Muscle of back (tissue), 3 donors: ENCODE measurements at regions not wholly inside any gene's neighbourhood (a gene's known extent, or its start where the extent isn't known, plus 50 kb on each side); places are given as distances from the start of the nearest gene placed in this dataset.
"Not testable (repeated sequence)": the region's sequence is repeated elsewhere in the genome, so short reads cannot be mapped to it uniquely, and the experiment has no call there.

ENCODE experiments used
- DNase-seq, 3 donors: peaks; one replicate each; pipeline versions ENCODE4 v3.0.0 to v3.0.0-alpha.2; 2013

GRCh38 chr5:2381861-2382260 lies 369.6 kb downstream of the IRX2 start:
- DNase-seq = no peak

DNA sequence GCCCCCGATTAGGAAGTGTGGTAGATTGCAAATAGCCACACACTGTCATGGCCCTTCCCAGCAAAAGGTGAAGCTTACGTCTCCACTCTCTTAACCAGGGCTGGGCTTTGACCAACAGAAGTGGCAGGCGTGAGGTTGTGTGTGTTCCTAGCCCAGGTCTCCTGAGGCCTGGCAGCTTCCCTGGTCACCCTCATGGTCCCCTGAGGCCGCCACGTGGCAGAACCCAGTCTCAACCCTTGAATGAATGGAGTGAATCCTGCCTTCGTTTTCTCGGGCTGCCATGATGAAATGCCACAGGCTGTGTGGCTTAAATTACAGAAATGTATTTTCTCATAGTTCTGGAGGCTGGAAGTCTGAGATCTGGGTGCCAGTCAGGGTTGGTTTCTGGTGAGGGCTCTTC lies 370.4 kb downstream of the IRX2 start:
- no peak for DNase-seq

DNA sequence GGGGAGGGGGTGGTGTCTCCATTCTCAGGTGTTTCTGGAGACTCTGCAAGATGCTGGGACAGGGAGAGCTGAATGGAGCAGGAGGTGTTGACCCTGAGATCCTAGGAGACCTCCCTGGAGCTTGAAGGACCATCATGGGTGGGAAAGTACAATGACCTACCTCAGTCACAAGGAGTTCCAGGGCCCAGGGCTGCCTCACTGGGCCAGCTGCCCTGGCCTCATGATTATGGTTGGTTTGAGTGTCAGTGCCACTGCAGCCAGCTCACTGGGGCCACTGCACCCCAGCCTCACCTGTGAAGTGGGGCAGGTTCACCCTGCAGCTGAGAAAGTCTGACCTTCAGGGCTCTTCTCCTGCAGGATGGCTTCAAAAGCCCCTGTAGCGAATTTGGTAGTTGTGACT lies 372.5 kb downstream of the IRX2 start:
- DNase-seq = no peak

DNA sequence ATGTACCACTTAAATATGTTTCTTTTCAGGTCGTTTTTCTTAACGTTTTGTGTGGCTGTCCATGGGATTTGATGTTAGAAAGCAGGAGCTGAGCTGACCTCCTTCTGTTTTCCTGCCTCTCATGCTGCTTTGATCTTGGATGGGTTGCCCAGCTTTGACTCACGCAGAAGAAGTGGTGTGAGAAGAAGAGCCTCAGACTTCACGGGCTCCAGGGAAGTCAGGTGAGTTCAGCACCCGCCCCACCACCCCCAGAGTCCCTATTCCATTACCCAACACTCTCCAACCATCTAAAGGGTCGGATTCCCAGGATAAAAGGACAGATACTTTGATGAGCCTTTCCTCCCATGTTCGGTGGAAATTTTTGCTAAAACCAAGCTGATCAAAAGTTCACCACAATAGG lies 373.4 kb downstream of the IRX2 start:
- no peak for DNase-seq

DNA sequence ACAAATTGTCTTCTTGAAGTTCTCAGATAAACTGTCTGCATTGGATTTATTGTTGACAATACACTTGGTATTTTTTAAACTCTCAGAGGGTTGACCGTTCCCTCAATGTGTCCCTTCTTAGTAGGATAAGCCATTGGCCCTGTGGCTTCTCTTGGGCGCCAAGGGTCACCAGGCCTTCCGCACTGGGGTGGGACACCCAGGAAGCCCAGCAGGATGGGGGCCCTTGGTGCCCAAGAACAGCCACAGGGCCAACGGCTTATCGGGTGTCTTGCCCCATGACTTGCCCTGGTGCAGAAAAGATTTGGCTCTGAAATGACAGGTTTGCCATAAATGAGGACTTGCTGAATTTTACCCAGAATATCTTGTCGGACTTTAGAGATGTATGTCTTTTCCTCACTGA lies 375.0 kb downstream of the IRX2 start:
- DNase-seq = no peak

- no peak for DNase-seq
Measured at GRCh38 chr5:2375757-2376250, 375.7 kb downstream of the IRX2 start.

DNA sequence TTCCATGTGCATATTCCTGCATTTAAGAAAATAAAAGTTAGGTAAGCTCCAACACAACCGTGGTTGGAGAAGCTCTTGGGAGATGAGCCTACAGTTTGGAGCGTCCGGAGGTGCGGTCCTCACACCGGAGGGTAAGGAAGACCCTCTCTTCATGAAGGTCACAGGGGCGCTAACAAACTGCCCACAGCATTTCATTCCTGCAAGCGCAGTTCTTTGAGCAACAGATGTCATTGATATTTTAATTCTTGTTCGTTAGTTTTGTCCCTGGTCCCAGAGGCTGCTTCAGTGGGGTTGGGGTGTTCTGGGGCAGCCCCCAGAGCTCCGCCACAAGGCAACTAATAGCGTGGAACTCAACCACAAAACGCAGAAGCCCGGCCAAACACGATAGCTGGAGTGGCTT lies 376.2 kb downstream of the IRX2 start:
- no peak for DNase-seq

DNA sequence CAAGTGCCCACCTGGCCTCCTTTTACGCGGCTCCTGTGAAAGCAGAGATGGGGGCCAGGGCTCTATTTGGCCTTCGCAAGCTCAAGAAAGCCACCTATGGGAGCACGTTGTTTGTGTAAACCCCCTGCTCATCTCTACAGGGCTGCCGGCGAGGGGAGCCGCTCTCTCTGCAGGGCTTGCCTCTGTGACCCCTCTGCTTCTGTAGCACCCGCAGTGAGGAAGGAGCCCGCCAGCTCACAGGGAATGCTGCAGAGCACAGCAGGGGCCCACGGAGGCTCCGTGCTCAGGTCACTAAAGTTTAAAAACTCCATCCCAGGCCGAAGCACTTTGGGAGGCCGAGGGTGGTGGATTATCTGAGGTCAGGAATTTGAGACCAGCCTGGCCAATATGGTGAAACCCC lies 376.8 kb downstream of the IRX2 start:
- DNase-seq = no peak

DNA sequence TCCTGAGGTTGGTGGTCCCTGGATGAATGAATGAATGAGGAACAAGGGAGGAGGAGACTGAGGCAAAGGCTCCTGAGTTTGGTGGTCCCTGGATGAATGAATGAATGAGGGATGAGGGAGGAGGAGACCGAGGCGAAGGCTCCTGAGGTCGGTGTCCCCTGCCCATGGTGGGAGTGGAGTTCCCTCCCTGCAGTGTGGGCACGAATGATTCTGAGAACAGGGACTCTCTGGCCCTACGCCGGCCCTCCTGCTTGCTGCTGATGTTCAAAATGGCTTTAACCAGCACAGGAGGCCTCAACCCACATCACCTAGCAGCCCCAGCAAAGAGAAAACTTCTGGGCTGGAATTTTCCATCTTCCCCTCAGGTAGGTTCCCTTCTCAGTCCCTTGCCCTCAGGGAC lies 377.8 kb downstream of the IRX2 start:
- no peak for DNase-seq

GRCh38 chr5:2371419-2371710 lies 380.1 kb downstream of the IRX2 start:
- no peak for DNase-seq

DNA sequence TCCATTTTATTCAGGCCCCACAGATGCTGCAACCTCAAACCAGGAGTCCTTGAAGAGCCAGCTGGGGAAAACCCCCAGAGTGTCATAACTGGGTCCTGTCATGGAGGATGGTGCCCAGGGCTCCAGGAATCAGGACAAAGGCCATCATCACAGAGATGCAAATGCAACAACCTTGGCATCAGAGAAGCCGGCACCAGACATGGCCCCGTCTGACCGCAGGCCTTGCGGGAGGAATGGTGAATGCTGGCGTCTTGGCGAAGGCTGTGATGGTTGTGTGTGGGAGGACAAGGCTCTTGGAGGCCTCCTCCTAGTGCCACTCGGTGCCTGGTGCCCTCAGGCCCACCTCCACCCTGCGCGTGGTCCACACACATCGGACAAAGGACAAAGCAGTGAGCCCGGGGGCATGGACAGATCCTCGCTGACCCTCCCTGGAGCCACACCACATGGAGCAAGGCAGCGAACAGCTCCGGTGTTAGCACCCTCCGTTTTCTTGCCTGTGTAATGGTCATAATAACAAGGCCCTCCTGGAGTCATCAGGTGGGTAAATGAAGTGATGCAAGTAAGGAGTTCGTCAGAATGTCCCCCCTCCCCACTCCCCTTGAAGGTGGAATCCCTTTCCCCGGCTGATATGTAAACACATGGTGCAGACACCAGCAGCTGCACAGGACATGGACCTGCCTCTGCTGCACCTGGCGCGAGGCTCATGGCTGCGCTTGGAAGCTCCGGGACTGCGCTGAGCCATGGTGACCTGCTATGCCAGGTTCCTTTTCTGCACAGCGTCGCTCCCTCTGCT lies 380.7 kb downstream of the IRX2 start:
- DNase-seq = no peak

DNA sequence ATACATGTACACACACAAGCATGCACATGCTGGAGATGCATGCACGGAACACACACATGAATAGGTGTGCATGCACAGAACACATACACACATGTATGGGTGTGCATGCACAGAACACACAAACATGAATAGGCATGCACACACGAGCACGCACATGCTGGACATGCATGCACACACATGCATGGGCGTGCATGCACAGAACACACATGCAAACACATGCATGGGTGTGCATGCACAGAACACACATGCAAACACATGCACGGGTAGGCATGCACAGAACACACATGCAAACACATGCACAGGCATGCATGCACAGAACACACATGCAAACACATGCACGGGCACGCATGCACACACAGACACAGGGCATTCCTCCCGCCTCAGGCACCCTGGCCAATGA lies 382.3 kb downstream of the IRX2 start:
- DNase-seq = no peak

DNA sequence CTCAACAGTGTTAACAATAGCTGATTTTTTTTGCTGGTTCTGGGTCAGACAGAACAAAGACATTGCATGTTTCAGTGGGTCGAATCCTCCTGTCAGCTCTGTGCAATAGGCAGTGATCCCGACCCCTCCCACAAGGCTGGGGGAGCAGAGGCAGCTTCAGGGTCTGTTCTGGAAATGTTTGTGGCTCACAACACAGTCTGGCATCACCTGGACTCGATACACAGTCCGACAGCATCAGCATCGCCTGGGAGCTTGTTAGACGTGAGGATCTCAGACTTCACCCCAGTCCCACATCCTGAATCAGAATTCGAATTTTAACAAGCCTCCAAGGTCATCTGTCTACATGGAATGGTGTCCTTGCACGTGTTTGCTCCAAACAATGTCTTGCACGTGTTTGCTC lies 384.7 kb downstream of the IRX2 start:
- no peak for DNase-seq

GRCh38 chr5:2357309-2357708 lies 394.2 kb downstream of the IRX2 start:
- no peak for DNase-seq

GRCh38 chr5:2355859-2356258 lies 395.6 kb downstream of the IRX2 start:
- no peak for DNase-seq

DNA sequence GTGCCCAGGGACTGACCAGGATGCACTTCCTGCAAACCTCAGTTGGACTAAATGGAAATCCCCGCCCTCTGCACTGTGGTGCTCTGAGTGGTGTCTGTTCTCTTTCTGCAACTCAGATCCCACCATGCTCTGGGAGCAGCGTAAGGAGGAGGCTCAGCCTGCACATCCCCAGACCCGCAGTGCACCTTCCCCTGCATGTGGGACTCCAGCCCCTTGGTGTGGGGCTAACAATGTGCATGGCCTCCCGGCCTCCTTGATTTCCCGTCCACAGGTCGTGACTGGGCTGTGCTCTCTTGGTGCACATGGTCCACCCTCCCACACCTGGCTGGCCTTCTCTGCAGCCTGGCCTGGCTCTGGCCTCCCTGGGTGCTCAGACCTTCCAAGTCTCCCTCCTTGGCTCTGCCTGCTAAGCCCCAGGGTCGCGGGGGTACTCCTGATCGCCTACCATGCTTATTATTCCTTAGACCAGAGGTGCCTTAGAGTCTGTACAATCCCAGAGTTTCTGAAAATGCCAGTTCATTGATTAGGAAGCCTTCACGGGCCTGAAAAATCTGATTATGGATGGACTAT lies 397.5 kb downstream of the IRX2 start:
- DNase-seq = no peak

- DNase-seq = no peak
Measured at GRCh38 chr5:2353211-2353610, 398.3 kb downstream of the IRX2 start.

- no peak for DNase-seq
Measured at GRCh38 chr5:2352101-2352861, 399.2 kb downstream of the IRX2 start.

GRCh38 chr5:2349768-2350167 lies 401.7 kb downstream of the IRX2 start:
- not testable (repeated sequence) for DNase-seq

GRCh38 chr5:2338686-2339085 lies 412.8 kb downstream of the IRX2 start:
- DNase-seq = no peak

DNA sequence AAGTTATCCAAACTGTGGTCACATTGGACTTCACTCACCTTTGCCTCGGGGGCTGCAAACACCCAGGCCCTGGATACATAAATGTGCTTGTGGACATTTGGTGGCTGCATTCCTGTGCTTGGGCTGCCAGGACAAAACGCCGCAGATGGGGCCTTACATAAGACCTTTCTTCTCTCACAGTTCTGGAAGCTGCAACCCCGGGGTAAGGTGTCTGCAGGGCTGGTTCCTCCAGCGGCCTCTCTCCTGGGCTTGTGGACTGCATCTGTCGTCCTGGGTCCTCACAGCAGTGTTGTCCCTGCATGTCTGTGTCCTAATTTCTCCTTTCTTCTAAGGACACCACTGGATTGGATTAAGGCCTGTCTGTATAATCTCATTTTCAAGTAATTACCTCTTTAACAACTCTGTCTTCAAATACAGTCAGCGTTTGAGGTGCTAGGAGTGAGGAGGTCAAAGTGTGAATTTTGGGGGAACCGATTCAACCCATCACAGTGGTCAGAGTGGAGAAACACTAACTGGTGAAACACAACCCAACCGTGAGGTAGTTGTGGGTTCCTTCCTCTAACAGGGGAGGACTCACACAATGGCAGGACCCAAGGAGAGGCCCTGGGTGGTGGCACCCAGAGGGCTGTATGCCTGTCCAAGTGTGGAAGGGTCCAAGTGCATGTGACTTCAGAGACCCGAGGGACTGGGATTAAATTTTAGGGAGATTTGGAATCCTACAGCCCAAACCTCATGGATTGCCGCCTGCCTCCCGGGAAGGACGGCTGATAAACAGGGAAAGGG lies 415.6 kb downstream of the IRX2 start:
- no peak for DNase-seq

GRCh38 chr5:2335125-2335732 lies 416.2 kb downstream of the IRX2 start:
- no peak for DNase-seq
